ENCODE measurements at regions not wholly inside any gene's neighbourhood (a gene's known extent, or its start where the extent isn't known, plus 50 kb on each side); places are given as distances from the start of the nearest gene placed in this dataset.

- no peak for TF ChIP-seq POLR2A (IDR thresholded peaks at IDR 0.05; ENCODE audit: extremely low read depth, insufficient read length)
- no peak for TF ChIP-seq CTCF (IDR thresholded peaks at IDR 0.05; ENCODE audit: low read depth, low read length)
- no peak for TF ChIP-seq MAX (IDR thresholded peaks at IDR 0.05; ENCODE audit: low read depth, low read length)
Observed at GRCh38 chr21:28602546-28602945, 390.1 kb downstream of the LTN1 start.

All from NB4 (cell line).